ENCODE measurements at regions not wholly inside any gene's neighbourhood (a gene's known extent, or its start where the extent isn't known, plus 50 kb on each side); places are given as distances from the start of the nearest gene placed in this dataset.

- H3K27ac ChIP-seq (ENCODE audit: low read depth in 1 of 2, low read length in 1 of 2) = no peak overlapping the region
- no peak for TF ChIP-seq CTCF (IDR thresholded peaks at IDR 0.05; ENCODE audit: control extremely low read depth, extremely low read depth)
- no peak for DNase-seq
- ATAC-seq (ENCODE audit: insufficient read depth, low FRiP score) = no peak
- H3K4me1 ChIP-seq (ENCODE audit: control insufficient read depth in 5 of 5, insufficient read depth in 5 of 5, low read length in 5 of 5) = no peaks in the 10 kb centered on the region
- H3K36me3 ChIP-seq (ENCODE audit: control insufficient read depth in 4 of 4, insufficient read depth in 4 of 4, low read length in 4 of 4) = no peaks in the 10 kb centered on the region
- peaks cover 0 to 3% (median 0%) of the 10 kb centered on the region in 4 donors for H3K9me3 ChIP-seq (ENCODE audit: control insufficient read depth in 4 of 4, insufficient read depth in 3 of 4, low read length in 3 of 4)
- H3K27me3 ChIP-seq (ENCODE audit: control insufficient read depth in 3 of 3, insufficient read depth in 3 of 3, low read length in 2 of 3) = no peaks in the 10 kb centered on the region
- no peak overlapping the region for H3K9ac ChIP-seq (ENCODE audit: insufficient read depth in 1 of 2, low read length in 2 of 2)
- H3K4me3 ChIP-seq = no peak overlapping the region
These were observed 808.0 kb upstream of the PRR20A start for GRCh38 chr13:56332671-56333070.

- Histone ChIP-seq H3K4me1 (ENCODE audit: control insufficient read depth in 5 of 5, insufficient read depth in 5 of 5, low read length in 5 of 5) (no peaks in the 10 kb centered on the region), H3K4me3 (no peak overlapping the region), H3K27ac (ENCODE audit: low read depth in 1 of 2, low read length in 1 of 2) (no peak overlapping the region), H3K27me3 (ENCODE audit: control insufficient read depth in 3 of 3, insufficient read depth in 3 of 3, low read length in 2 of 3) (no peaks in the 10 kb centered on the region), H3K36me3 (ENCODE audit: control insufficient read depth in 4 of 4, insufficient read depth in 4 of 4, low read length in 4 of 4) (no peaks in the 10 kb centered on the region), H3K9ac (ENCODE audit: insufficient read depth in 1 of 2, low read length in 2 of 2) (no peak overlapping the region), H3K9me3 (ENCODE audit: control insufficient read depth in 4 of 4, insufficient read depth in 3 of 4, low read length in 3 of 4) (peaks cover 0 to 3% (median 1%) of the 10 kb centered on the region in 4 donors)
- no peak for TF ChIP-seq CTCF (IDR thresholded peaks at IDR 0.05; ENCODE audit: control extremely low read depth, extremely low read depth)
- DNase-seq = no peak
- 90 to 98% methylated on average over 1 of the region's 1 CpG for WGBS, 2 donors
- no peak for ATAC-seq (ENCODE audit: insufficient read depth, low FRiP score)
These were observed 804.9 kb upstream of the PRR20A start for GRCh38 chr13:56335775-56336174.

GRCh38 chr13:56338421-56338820, 802.3 kb upstream of the PRR20A start:
- DNase-seq = no peak

More at GRCh38 chr13:56338421-56338820, 802.3 kb upstream of the PRR20A start:
- Histone ChIP-seq H3K4me1 (ENCODE audit: control insufficient read depth in 5 of 5, insufficient read depth in 5 of 5, low read length in 5 of 5) (no peaks in the 10 kb centered on the region), H3K9me3 (ENCODE audit: control insufficient read depth in 4 of 4, insufficient read depth in 3 of 4, low read length in 3 of 4) (peaks cover 0 to 3% (median 0%) of the 10 kb centered on the region in 4 donors), H3K27me3 (ENCODE audit: control insufficient read depth in 3 of 3, insufficient read depth in 3 of 3, low read length in 2 of 3) (no peaks in the 10 kb centered on the region), H3K36me3 (ENCODE audit: control insufficient read depth in 4 of 4, insufficient read depth in 4 of 4, low read length in 4 of 4) (no peaks in the 10 kb centered on the region), H3K27ac (ENCODE audit: low read depth in 1 of 2, low read length in 1 of 2) (no peak overlapping the region), H3K4me3 (no peak overlapping the region), H3K9ac (ENCODE audit: insufficient read depth in 1 of 2, low read length in 2 of 2) (no peak overlapping the region)
- 71 to 85% methylated on average over 1 of the region's 1 CpG for WGBS, 2 donors
- ATAC-seq (ENCODE audit: insufficient read depth, low FRiP score) = no peak
- no peak for TF ChIP-seq CTCF (IDR thresholded peaks at IDR 0.05; ENCODE audit: control extremely low read depth, extremely low read depth)

Data from lung (tissue), 11 donors.